ENCODE measurements at regions not wholly inside any gene's neighbourhood (a gene's known extent, or its start where the extent isn't known, plus 50 kb on each side); places are given as distances from the start of the nearest gene placed in this dataset.
"Not testable (repeated sequence)": the region's sequence is repeated elsewhere in the genome, so short reads cannot be mapped to it uniquely, and the experiment has no call there.

DNA sequence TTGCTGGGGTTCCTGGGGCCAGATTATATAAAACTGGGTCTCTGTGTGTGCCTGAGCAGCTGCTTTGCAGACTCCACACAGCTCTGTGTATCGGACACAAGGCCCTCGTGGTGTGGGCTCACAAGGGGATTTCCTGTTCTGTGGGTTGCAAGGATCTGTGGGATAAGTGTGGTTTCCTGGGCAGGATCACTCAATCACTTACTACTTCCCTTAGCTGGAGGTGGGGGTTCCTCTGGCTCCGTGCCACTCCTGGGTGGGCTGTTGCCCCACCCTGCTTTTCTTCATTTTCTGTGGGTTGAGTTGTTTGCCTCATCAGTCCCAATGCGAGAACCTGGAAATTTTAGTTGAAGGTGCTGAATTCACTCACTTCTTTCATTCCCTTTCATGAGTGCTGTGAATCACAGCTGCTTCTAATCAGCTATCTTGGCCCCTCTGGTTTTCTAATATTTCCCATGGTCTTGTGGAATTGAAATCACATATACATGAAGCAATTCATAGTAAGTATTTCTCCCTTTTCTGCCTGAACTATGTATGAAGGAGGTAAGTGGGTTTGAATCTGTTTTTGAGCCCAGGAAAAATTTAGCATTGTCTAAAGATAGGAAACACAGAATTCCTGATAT is 196.3 kb downstream of the DCDC2C start:
- Mint-ChIP-seq H3K9me3 (peaks cover 35% of the 10 kb centered on the region), H3K4me1 (peaks cover 5% of the 10 kb centered on the region), H3K4me3 (no peak overlapping the region), H3K27ac (no peak overlapping the region), H3K27me3 (ENCODE audit: insufficient read depth, low read depth) (peaks cover 9% of the 10 kb centered on the region), H3K36me3 (no peaks in the 10 kb centered on the region)
- Histone ChIP-seq H3F3A (ENCODE audit: low read depth) (no peaks in the 10 kb centered on the region), H3K9me3 (ENCODE audit: low read depth) (no peaks in the 10 kb centered on the region), H4K20me1 (ENCODE audit: low read depth) (no peaks in the 10 kb centered on the region), H3K79me2 (ENCODE audit: low read depth) (no peaks in the 10 kb centered on the region), H3K4me1 (no peaks in the 10 kb centered on the region), H3K36me3 (no peaks in the 10 kb centered on the region), H3K4me3 (no peak overlapping the region), H3K27me3 (no peaks in the 10 kb centered on the region), H2AFZ (replicated peaks) (peak overlapping the region; percentile 42), H3K27ac (no peak overlapping the region), H3K4me2 (no peak overlapping the region), H3K9ac (no peak overlapping the region)
- no peak for DNase-seq (ENCODE audit: low spot score)
- TF ChIP-seq EZH2phosphoT487 (IDR thresholded peaks at IDR 0.05) (no peak), EZH2 (IDR thresholded peaks at IDR 0.05) (no peak)
- TF ChIP-seq, protein P1, sequence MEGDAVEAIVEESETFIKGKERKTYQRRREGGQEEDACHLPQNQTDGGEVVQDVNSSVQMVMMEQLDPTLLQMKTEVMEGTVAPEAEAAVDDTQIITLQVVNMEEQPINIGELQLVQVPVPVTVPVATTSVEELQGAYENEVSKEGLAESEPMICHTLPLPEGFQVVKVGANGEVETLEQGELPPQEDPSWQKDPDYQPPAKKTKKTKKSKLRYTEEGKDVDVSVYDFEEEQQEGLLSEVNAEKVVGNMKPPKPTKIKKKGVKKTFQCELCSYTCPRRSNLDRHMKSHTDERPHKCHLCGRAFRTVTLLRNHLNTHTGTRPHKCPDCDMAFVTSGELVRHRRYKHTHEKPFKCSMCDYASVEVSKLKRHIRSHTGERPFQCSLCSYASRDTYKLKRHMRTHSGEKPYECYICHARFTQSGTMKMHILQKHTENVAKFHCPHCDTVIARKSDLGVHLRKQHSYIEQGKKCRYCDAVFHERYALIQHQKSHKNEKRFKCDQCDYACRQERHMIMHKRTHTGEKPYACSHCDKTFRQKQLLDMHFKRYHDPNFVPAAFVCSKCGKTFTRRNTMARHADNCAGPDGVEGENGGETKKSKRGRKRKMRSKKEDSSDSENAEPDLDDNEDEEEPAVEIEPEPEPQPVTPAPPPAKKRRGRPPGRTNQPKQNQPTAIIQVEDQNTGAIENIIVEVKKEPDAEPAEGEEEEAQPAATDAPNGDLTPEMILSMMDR (IDR thresholded peaks at IDR 0.05): no peak

DNA sequence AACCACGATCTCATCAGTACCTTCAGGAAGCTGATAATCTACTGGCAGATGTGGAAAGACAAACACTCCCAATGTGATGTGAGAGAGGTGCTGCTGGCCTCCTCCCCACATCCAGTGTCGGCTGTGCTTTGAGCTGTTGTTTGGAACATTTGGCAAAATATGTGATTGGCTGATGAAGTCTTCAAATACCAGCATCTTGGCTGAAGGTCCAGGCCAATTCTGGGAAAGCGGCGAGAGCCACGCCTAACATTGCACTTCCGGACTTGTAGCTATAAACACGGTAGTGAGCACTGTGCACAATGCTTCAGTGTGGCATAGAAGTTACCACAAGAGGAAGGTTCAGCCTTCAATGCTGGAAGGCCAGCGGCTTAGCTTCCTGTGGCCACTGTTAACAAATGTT is 198.8 kb downstream of the DCDC2C start:
- Histone ChIP-seq H3K36me3 (no peaks in the 10 kb centered on the region), H3F3A (ENCODE audit: low read depth) (no peaks in the 10 kb centered on the region), H3K9me3 (ENCODE audit: low read depth) (no peaks in the 10 kb centered on the region), H4K20me1 (ENCODE audit: low read depth) (no peaks in the 10 kb centered on the region), H3K27me3 (no peaks in the 10 kb centered on the region), H3K4me1 (no peaks in the 10 kb centered on the region), H3K4me3 (no peak overlapping the region), H3K9ac (no peak overlapping the region), H3K79me2 (ENCODE audit: low read depth) (no peaks in the 10 kb centered on the region), H2AFZ (replicated peaks) (no peak overlapping the region), H3K27ac (no peak overlapping the region), H3K4me2 (no peak overlapping the region)
- H3K27ac Mint-ChIP-seq: no peak overlapping the region
- peaks cover 5% of the 10 kb centered on the region for H3K4me1 Mint-ChIP-seq
- TF ChIP-seq, protein P1 (IDR thresholded peaks at IDR 0.05): no peak
- TF ChIP-seq EZH2 (IDR thresholded peaks at IDR 0.05) (no peak), EZH2phosphoT487 (IDR thresholded peaks at IDR 0.05) (no peak)
- no peak overlapping the region for H3K4me3 Mint-ChIP-seq
- H3K9me3 Mint-ChIP-seq: peaks cover 32% of the 10 kb centered on the region
- DNase-seq (ENCODE audit: low spot score): no peak
- no peaks in the 10 kb centered on the region for H3K36me3 Mint-ChIP-seq
- peaks cover 4% of the 10 kb centered on the region for H3K27me3 Mint-ChIP-seq (ENCODE audit: insufficient read depth, low read depth)

DNA sequence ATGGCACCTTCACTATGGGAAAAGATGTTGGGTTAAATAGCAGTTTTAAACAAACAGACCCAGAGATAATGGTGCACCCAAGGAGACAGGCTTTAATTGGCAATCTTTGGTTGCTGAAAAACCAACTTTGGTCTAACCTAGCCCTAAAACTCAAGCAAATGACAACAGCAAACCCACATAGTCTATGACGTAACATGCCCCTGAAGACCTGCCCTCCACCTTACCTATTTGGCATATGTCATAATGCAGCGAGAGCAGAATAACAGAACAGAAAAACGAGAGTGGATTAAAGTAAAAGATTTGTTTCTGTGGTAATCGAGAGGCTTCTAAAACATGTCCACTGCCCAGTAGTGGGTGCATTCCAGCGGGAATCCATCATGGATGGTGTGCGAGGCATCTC is 200.7 kb downstream of the DCDC2C start:
- peak overlapping the region; percentile 53 for H3K4me3 Mint-ChIP-seq
- H3K9ac ChIP-seq: no peak overlapping the region
- H3K79me2 ChIP-seq (ENCODE audit: low read depth): no peaks in the 10 kb centered on the region
- TF ChIP-seq EZH2phosphoT487 (IDR thresholded peaks at IDR 0.05) (no peak), EZH2 (IDR thresholded peaks at IDR 0.05) (no peak)
- TF ChIP-seq, protein P1 (IDR thresholded peaks at IDR 0.05): no peak
- peaks cover 37% of the 10 kb centered on the region for H3K9me3 Mint-ChIP-seq
- no peaks in the 10 kb centered on the region for H3K9me3 ChIP-seq (ENCODE audit: low read depth)
- H3K4me2 ChIP-seq: no peak overlapping the region
- H3K27ac Mint-ChIP-seq: no peak overlapping the region
- H3K27me3 Mint-ChIP-seq (ENCODE audit: insufficient read depth, low read depth): peaks cover 8% of the 10 kb centered on the region
- H3K36me3 Mint-ChIP-seq: peaks cover 5% of the 10 kb centered on the region
- DNase-seq (ENCODE audit: low spot score): no peak
- no peak overlapping the region for H2AFZ ChIP-seq (replicated peaks)
- H3K36me3 ChIP-seq: no peaks in the 10 kb centered on the region
- H3K4me1 ChIP-seq: no peaks in the 10 kb centered on the region
- H4K20me1 ChIP-seq (ENCODE audit: low read depth): no peaks in the 10 kb centered on the region
- H3K27ac ChIP-seq: no peak overlapping the region
- H3K4me1 Mint-ChIP-seq: peaks cover 5% of the 10 kb centered on the region
- H3K4me3 ChIP-seq: no peak overlapping the region
- H3F3A ChIP-seq (ENCODE audit: low read depth): no peaks in the 10 kb centered on the region
- no peaks in the 10 kb centered on the region for H3K27me3 ChIP-seq

DNA sequence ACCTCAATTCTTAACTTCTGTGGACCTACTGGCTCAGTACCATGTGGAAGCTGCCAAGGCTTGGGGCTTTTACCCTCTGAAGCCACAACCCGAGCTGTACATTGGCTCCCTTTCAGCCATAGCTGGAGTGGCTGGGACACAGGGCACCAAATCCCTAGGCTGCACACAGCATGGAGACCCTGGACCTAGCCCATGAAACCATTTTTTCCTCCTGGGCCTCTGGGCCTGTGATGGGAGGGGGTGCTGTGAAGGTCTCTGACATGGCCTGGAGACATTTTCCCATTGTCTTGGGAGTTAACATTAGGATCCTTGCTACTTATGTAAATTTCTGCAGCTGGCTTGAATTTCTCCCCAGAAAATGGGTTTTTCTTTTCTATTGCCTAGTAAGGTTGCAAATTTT is 205.1 kb downstream of the DCDC2C start:
- H3K4me1 Mint-ChIP-seq: peaks cover 32% of the 10 kb centered on the region
- H3K9me3 ChIP-seq (ENCODE audit: low read depth); H3K4me2 ChIP-seq; H4K20me1 ChIP-seq (ENCODE audit: low read depth); H3K4me3 ChIP-seq; H3K4me3 Mint-ChIP-seq; DNase-seq (ENCODE audit: low spot score); H2AFZ ChIP-seq (replicated peaks); H3K79me2 ChIP-seq (ENCODE audit: low read depth); H3K27me3 ChIP-seq; H3K9ac ChIP-seq; H3K27ac ChIP-seq; H3K36me3 ChIP-seq; H3K27ac Mint-ChIP-seq: not testable (repeated sequence)
- Histone ChIP-seq H3F3A (ENCODE audit: low read depth) (peaks cover 22% of the 10 kb centered on the region), H3K4me1 (peaks cover 20% of the 10 kb centered on the region)
- H3K36me3 Mint-ChIP-seq: peaks cover 14% of the 10 kb centered on the region
- peaks cover 48% of the 10 kb centered on the region for H3K9me3 Mint-ChIP-seq
- peaks cover 15% of the 10 kb centered on the region for H3K27me3 Mint-ChIP-seq (ENCODE audit: insufficient read depth, low read depth)

Data from neural progenitor cell (in vitro differentiated cells).